Lower lobe of right lung (tissue), 2 donors: ENCODE measurements at regions not wholly inside any gene's neighbourhood (a gene's known extent, or its start where the extent isn't known, plus 50 kb on each side); places are given as distances from the start of the nearest gene placed in this dataset.

Source experiments
- ATAC-seq, 2 donors: fragments of 200-7000 bp; cut with Tn5 transposase; one replicate each; pipeline ENCODE4 v1.9.1; 2020 to 2022; ENCODE audit warnings: mild to moderate bottlenecking in 2 of 2, moderate library complexity in 2 of 2
- DNase-seq: peaks from one replicate; pipeline ENCODE4 v3.0.0-alpha.2; 2020
- H3K27ac ChIP-seq: fragments of 200-600 bp; one replicate; pipeline ENCODE4 v1.8.0; 2022
- H3K27me3 ChIP-seq: fragments of 200-600 bp; one replicate; pipeline ENCODE4 v1.8.0; 2022; ENCODE audit warnings: low read depth
- H3K36me3 ChIP-seq: fragments of 200-600 bp; one replicate; pipeline ENCODE4 v1.8.0; 2022; ENCODE audit warnings: mild to moderate bottlenecking
- H3K4me1 ChIP-seq: fragments of 200-600 bp; one replicate; pipeline ENCODE4 v1.8.0; 2022
- H3K4me3 ChIP-seq: fragments of 200-600 bp; one replicate; pipeline ENCODE4 v1.8.0; 2022; ENCODE audit warnings: mild to moderate bottlenecking
- H3K9me3 ChIP-seq: fragments of 200-600 bp; one replicate; pipeline ENCODE4 v1.8.0; 2022
- CTCF ChIP-seq: fragments of 200-600 bp; IDR thresholded peaks from one replicate; pipeline ENCODE4 v1.8.0; 2022; ENCODE audit warnings: antibody characterized with exemption, mild to moderate bottlenecking
- intact Hi-C: fragments of 100-400 bp; cut with DNase I; formaldehyde crosslinking; loops from one replicate; pipeline ENCODE4 v1.11.0; 2022
- donor health status: DM: no; HTN: yes; CAD: no; lungs with severe emphysema.

GRCh38 chr15:87632364-87632763 is 624.2 kb downstream of the NTRK3 start:
- Histone ChIP-seq H3K4me1 (no peaks in the 10 kb centered on the region), H3K27me3 (no peaks in the 10 kb centered on the region), H3K36me3 (no peaks in the 10 kb centered on the region), H3K9me3 (no peaks in the 10 kb centered on the region), H3K27ac (no peak overlapping the region), H3K4me3 (no peak overlapping the region)
- DNase-seq (no peak), ATAC-seq (no peak)
- intact Hi-C loops: no loop called here
- TF ChIP-seq CTCF: no peak

DNA sequence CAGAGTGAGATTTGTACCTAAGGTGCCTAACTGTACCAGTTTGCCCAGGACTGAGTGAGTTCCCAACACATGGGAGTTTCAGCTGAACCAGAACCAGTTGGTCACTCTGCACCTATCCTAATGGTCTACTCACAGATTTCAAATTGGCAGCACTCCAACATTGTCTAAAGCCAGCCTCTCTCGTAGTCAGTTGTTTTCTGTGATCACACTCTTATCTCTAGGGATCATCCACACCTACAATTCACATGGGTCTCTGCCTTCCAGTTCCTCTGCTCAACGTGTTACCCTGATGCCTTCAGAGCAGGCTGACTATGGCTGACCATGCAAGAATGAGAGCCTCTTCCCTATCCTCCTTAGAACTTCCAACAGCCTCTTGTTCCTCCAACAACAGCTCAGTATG is 624.8 kb downstream of the NTRK3 start:
- no peak for TF ChIP-seq CTCF
- H3K36me3 ChIP-seq: no peaks in the 10 kb centered on the region
- no peak for ATAC-seq
- intact Hi-C loops: no loop called here
- H3K4me3 ChIP-seq: no peak overlapping the region
- H3K27ac ChIP-seq: no peak overlapping the region
- no peaks in the 10 kb centered on the region for H3K9me3 ChIP-seq
- no peaks in the 10 kb centered on the region for H3K27me3 ChIP-seq
- H3K4me1 ChIP-seq: no peaks in the 10 kb centered on the region
- no peak for DNase-seq

DNA sequence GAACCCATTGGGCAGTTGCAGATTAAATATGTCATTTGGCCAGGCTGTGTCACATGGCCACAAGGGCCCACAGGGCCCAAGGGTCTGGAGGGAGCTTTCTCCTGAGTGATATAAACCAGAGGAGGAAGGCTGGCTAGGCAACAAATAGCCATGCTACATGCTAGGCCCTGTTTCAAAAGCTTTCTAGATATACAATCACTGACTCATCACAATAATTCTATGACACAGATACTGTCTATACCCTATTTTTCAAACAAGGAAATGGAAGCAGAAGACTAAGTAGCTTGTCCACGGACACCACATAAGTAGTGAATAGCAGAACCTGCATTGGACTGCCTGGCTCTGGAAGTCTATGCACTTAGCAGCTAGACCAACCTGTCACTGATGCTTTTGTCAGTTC is 625.4 kb downstream of the NTRK3 start:
- no peak overlapping the region for H3K4me3 ChIP-seq
- H3K27ac ChIP-seq: no peak overlapping the region
- H3K27me3 ChIP-seq: no peaks in the 10 kb centered on the region
- ATAC-seq (no peak), DNase-seq (no peak)
- no peaks in the 10 kb centered on the region for H3K9me3 ChIP-seq
- no peaks in the 10 kb centered on the region for H3K4me1 ChIP-seq
- intact Hi-C loops: no loop called here
- TF ChIP-seq CTCF: no peak
- no peaks in the 10 kb centered on the region for H3K36me3 ChIP-seq

- Histone ChIP-seq H3K9me3 (no peaks in the 10 kb centered on the region), H3K4me3 (no peak overlapping the region), H3K36me3 (no peaks in the 10 kb centered on the region), H3K27ac (no peak overlapping the region), H3K27me3 (no peaks in the 10 kb centered on the region), H3K4me1 (no peaks in the 10 kb centered on the region)
- no peak for DNase-seq
- no peak for TF ChIP-seq CTCF
- ATAC-seq: no peak
- intact Hi-C loops: no loop called here
These were observed 628.2 kb downstream of the NTRK3 start for GRCh38 chr15:87628311-87628710.

DNA sequence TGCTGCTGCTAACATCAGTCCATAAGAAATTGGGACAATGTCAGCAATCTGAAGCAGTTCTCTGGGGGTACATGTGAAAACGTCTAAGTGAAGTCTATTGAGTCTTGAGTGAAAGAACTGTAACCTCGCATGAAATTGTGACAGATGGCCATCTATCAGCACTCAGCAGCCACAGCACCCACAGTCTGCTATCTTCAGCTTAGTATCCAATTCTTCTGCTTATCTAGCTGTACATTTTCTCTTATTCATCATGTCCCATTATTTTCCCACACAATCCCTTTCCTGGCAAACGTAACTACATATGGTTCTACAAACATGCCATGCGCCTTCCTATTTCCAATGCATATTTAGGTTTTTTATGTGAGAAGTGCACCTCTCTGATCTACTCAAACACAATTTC is 629.7 kb downstream of the NTRK3 start:
- Histone ChIP-seq H3K36me3 (no peaks in the 10 kb centered on the region), H3K4me3 (no peak overlapping the region), H3K4me1 (no peaks in the 10 kb centered on the region), H3K27me3 (no peaks in the 10 kb centered on the region), H3K9me3 (no peaks in the 10 kb centered on the region), H3K27ac (no peak overlapping the region)
- intact Hi-C loops: no loop called here
- DNase-seq (no peak), ATAC-seq (no peak)
- no peak for TF ChIP-seq CTCF

DNA sequence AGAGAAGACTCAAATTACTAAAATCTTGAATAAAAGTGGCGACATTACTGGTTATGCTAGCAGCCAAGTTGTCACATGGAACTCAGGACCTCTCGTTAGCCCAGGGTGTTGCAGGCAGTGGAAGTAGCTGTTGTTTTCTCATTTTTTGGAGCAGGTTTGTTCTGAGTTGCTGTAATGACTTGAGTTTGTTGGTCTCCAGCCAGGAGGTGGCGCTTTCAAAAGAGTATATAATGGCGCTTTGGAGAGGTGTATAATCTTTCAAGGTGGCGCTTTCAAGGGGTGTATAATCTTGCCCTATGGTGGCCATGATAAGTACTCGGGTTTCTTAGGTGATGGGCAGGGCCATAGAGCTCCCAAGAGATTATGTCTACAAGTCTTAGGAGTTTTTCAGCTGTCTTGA is 632.7 kb downstream of the NTRK3 start:
- Histone ChIP-seq H3K9me3 (no peaks in the 10 kb centered on the region), H3K36me3 (no peaks in the 10 kb centered on the region), H3K27me3 (no peaks in the 10 kb centered on the region), H3K4me3 (no peak overlapping the region), H3K4me1 (no peaks in the 10 kb centered on the region), H3K27ac (no peak overlapping the region)
- TF ChIP-seq CTCF: no peak
- no peak for DNase-seq
- ATAC-seq: no peak
- intact Hi-C loops: no loop called here
